Nucleus accumbens (tissue), 56 donors: ENCODE measurements at regions not wholly inside any gene's neighbourhood (a gene's known extent, or its start where the extent isn't known, plus 50 kb on each side); places are given as distances from the start of the nearest gene placed in this dataset.
"Not testable (repeated sequence)": the region's sequence is repeated elsewhere in the genome, so short reads cannot be mapped to it uniquely, and the experiment has no call there.

Experiments
- DNase-seq, 56 donors: peaks; one replicate each; lab custom pipeline; 2025; lab: John Stamatoyannopoulos, UW

DNA sequence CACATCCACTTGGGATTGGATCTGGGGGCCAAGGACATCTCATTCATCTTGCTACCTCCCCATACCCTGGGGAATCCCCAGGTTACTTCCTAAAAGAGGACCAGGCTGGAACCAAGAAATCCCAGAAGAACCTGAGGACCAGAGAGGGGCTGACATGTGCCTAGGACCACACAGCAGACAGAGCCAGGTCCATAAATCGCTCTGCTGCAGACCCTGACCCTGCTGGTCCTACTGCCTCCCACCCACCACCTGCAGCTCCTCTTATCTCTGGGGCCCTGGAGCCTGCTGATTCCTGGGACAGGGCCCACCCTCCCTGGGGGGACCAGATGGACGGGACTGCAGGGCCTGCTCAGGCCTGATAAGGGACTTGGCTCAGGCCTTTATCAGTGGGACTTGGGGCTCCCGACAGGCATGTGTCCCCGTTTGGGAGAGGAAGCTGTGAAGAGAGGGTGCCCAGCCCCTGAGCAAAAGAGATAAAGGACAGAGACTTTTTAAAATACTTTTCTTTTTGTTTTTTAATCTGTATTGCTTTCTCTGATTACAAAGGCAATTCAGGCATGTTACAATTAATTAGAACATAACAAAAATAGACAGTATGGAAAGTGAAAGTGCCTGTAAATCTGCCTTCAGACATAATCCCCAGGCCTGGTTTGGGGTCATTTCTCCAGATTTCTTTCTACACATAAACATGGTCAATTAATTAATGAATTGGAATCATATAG is 101.3 kb upstream of the LARP1 start:
- DNase-seq: no peak

DNA sequence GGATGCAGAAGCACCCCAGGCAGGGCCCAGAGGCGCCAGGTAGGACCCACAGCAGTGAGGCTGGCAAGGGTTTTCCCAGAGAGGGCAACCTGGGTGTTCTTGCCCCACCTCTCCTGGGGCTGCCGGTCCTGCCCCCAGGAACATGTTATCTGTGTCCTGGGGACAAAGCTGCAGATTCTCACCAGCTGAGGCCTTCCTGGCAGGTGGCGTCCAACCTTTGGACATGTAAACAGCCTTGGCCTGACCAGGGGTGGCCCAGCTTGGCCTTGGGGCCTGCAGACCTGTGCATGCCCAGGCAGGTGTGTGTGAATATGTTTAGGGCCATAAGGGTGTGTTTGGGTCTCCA is 101.8 kb upstream of the LARP1 start:
- no peak for DNase-seq

DNA sequence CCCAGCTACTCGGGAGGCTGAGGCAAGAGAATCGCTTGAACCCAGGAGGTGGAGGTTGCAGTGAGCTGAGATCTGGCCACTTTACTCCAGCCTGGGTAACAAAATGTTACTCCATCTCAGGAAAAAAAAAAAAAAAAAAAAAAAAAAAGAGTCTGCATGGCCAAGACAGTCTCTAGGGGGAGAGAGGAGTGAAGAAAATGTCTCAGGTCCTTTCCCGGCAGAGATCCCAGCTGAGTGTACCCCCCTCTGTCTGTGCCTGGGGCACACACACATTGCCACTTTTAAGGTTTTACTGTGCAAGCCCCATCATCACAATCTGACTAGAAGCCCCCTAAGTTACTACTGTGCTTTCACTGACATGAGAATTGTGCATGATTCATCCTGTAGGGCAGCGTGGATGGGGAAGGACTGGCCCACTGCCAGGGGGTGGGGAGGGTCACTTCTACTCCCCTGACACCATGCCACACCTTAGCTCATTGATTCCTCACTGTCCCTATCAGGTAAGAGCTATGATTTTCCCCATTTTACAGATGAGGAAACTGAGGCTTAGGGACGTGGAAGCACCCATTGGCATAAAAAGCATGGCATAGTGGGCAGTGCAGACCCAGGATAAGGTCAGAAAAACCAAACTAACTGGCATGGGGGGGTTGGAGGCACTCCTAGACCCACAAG is 102.3 kb upstream of the LARP1 start:
- DNase-seq: no peak

DNA sequence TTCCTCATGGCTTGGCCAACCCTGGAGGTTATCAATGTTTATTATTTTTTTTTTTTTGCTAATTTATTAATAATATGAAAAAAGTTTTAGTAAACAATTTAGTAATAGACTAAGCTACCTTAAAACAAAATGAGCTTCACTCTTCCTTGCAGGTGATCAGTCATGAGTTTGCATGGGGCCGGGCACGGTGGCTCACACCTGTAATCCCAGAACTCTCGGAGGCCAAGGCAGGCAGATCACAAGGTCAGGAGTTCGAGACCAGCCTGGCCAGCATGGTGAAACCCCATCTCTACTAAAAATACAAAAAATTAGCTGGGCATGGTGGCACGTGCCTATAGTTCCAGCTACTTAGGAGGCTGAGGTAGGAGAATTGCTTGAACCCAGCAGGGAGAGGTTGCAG is 103.4 kb upstream of the LARP1 start:
- not testable (repeated sequence) for DNase-seq

DNA sequence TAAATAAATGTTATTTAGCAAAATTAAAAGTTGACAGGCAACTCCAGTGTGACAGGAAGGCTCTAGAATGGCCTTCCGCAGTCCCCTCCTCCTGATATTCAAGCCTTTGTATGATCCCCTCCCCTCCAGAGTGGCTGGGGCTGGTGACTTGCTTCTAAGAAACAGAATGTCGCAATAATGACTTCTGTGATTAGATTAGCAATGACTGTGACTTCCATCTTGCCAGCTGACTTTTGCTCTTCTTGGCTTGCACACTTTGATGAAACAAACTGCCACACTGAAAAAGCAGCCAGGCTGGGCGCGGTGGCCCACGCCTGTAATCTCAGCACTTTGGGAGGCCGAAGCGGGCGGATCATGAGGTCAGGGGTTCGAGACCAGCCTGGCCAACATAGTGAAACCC is 106.5 kb upstream of the LARP1 start:
- DNase-seq: no peak

DNA sequence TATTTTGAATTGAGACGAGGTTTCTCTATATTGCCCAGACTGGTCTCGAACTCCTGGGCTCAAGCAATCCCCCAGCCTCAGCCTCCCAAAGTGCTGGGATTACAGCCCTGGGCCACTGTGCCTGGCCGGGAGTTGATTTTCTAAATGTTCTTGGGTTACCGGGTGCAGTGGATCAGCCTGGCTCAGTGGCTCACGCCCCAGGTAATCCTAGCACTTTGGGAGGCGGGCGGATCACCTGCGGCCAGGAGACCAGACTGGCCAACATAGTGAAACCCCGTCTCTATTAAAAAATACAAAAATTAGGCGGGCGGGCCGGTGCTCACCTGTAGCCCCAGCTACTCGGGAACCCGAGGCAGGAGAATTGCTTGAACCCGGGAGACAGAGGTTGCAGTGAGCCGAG is 106.9 kb upstream of the LARP1 start:
- DNase-seq: no peak

DNA sequence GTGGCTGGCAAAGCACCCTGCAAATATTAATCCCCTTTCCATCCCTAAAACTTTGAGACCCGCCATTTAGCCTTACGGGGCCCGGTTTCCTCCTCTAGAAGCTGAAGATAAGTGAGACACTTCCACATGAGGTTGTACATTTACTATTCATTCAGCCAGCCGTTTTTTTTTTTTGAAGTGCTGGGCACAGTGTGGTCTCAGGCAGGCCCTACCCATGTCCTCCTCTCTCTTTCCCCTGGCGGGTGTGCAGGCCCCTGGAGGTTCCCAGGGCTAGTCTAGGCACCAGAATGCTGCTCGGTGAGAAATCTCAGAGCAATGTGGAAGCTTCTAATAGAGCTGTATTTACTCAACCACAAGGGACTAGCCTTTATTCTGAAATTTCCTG is 107.4 kb upstream of the LARP1 start:
- no peak for DNase-seq

DNA sequence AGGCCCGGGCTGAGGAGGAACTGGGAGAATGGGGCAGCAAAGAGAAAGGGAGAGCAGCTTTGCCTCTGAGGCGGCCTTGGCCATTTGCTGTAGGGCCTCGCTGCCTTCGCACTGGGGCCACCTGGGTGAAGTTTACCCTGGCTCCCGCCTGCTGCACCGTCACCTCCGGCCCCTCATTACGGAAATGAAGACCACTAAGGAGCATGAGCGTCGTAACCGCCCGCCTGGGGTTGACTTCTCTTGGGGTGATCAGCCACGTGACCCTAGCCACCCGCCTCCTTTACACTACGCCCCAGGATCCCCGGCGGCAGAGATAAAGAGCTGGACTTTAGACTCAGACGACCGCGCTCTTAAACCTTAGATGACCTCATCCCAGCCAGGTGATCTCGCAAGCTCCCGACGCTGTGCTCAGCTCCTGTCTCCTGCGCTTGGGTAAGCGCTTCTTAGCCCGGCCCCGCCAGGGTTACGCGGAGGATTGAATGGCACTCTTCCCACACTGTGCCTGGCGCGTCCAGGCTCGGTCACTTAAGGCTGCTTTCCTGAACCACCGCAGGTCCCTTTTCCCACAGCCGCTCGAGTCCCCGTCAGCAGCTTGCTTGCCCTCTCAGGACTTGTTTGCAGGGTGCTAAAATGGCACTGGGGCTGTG is 107.9 kb upstream of the LARP1 start:
- peak in 6 of 56 donors; percentile 3 to 27 (median 10) for DNase-seq

DNA sequence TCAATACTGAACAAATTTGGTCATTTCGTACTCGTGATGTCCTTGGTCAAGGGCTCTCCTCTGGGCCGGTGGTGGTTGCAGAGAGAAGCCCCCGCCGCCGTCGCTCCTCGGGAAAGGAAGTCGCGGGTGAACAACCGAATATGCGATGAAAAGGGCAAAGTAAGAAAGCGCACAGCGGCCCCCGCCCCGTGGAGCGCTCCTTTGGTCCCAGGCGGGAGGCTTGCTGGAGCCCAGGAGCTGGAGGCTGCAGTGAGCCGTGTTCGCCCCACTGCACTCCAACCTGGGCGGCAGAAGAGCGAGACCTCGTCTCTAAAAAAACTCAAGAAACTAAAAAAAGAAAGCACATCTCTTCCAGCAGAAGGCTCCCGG is 108.4 kb upstream of the LARP1 start:
- DNase-seq: no peak

DNA sequence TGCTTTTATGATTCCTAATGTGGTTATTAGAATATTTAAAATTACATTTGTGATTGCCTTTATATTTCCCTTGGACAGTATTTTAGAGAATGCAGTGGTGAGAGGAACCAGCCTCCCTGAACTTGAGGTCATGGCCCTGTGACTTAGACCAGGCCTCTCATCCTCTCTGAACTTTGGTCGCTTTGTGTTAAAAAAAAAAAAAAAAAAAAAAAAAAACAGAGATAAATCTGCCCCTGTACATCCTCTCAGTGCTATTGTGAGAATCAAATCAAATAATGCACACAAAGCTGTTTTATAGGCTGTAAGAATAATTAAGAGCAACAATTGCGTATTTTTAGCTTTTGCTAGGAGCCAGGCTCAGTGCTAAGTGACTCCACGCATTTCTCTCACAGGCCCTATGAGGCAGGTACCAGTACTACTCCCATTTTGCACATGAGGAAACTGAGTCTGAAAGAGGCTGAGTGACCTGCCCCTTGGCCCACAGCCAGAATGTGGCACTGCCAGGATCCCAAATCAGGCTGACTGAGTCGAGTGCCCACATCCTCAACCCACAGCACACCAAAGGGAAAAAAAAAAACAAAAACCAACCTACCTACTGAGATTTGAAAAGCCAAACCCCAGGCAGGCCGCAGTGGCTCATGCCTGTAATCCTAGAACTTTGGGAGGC is 110.3 kb upstream of the LARP1 start:
- no peak for DNase-seq

DNA sequence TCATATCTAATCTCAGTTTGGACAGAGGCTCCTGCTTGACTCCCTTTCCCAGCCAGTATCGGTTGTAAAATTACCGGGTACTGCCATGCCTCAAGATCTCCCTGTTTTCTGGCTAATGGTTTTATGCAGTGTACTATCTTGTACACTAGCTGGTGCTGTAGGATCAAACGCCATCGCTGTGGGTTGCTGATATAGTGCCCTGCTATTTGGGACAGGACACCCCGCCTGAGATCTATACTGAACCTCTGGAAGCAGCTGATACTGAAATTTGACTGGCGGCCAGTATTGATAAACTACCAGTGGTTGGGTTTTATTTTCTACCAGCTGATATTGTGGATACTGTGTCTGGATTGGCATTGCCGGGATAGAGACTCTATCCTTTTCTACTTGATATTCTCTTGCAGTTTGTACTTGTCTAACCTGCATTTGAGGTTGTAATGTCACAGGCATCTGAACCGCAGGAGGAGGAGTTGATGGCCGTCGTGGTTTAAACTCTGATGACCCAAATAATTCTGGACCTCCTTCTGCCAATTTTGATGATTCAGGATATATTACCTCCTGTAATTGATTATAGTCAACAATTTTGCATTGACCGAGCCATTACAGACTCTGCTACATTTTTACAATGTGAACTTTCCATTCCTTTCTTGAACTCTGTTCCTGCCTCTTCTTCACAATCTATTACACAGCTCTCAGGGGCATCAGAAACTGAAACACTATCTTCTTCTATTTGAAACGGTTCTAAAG is 112.5 kb upstream of the LARP1 start:
- DNase-seq: peak in 2 of 56 donors; percentile 5 to 13

DNA sequence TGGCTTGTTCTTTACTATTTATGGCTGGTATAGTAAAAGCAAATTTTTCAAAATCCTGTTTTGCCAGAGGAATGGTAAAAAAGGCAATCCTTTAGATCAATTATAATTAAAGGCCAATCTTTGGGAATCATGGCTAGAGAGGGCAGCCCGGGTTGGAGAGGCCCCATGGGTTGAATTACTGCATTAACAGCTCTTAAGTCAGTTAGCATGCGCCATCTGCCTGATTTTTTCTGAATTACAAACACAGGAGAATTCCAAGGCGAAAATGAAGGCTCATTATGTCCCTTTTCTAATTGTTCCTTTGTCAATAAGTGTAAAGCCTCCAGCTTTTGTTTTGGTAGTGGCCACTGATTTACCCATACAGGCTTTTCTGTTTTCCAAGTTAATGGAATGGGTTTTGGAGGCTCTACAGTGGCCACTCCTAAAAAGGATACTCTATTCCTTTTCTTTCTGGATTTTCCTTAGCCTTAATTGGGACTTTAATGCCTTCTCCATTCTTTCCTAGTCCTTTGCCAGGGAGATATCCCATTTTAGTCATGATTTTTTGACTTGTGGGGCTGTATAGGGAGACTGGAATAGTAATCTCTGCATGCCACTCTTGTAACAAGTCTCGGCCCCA is 114.9 kb upstream of the LARP1 start:
- peak in 2 of 56 donors; percentile 12 to 14 for DNase-seq

DNA sequence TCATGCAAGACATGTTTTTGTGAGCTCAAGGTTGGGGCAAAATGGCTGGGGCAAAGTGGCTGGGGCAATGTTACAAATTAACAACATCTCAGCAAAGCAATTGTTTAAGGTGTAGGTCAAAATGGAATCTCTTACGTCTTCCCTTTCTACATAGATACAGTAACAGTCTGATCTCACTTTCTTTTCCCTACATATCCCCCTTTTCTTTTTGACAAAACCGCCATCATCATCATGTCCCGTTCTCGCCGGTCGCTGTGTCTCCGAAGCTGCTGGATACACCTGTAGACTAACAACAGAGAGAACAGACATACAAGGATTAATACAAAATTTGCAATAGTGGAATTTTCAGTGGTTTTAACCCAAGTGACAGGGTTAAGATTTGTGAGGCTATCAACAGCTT is 118.4 kb upstream of the LARP1 start:
- DNase-seq: not testable (repeated sequence)

DNA sequence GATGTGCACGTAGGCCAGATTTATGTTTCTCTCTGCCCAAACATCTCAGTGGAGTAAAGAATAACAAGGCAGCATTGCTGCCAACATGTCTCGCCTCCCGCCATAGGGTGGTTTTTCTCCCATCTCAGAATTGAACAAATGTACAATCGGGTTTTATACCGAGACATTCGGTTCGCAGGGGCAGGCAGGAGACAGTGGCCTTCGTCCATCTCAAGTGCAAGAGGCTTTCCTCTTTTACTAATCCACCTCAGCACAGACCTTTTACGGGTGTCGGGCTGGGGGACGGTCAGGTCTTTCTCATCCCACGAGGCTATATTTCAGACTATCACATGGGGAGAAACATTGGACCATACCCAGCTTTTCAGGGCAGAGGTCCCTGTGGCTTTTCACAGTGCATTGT is 118.9 kb upstream of the LARP1 start:
- DNase-seq: not testable (repeated sequence)

DNA sequence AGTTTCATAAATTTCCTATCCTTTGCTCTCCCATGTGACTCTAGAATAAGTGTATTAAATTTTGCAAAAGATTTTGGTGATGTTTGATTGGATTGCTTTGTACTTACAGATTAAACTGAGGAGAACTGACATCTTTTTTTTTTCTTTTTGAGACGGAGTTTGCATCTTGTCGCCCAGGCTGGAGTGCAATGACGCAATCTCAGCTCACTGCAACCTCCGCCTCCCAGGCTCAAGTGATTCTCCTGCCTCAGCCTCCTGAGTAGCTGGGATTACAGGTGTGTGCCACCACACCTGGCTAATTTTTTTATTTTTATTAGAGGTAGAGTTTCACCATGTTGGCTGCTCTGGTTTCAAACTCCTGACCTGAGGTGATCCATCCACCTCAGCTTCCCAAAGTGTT is 121.4 kb upstream of the LARP1 start:
- DNase-seq: not testable (repeated sequence)

DNA sequence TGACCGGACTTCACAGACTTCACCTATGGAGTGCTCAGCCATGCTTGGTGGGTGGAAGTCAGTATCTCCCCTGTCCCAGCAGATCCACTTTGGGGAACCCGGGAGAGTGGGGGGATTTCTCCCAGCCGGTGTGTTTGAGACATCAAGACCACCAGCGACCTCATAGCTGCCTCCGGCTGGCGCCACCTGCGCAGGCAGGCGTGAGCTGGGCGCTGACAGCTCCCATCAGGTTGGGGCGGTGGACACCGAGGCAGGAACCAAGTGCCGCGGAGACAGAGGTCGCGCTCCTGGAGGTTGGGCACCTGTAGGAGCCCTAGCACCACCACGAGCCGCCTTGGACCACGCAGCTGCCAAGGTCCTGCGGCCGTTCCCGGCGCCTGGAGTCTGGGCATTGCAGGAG is 124.0 kb upstream of the LARP1 start:
- no peak for DNase-seq

DNA sequence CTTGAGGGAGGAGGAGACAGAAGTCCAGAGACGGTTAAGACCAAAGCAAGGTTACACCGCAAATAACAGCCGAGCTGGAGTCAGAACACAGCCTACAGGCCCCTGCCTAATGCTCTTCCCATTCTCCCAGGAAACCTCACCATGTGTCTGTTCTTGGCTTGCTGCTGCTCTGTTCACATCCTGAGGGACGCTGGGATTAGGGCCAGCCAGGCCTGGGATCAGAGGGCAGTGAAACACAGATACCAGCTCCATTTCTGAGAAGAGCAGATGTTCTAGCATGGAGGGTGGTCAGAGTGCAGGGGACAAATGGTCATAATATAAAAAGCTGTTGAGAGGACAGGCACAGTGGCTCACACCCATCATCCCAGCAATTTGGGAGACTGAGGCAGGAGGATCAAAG is 124.8 kb upstream of the LARP1 start:
- DNase-seq: no peak

DNA sequence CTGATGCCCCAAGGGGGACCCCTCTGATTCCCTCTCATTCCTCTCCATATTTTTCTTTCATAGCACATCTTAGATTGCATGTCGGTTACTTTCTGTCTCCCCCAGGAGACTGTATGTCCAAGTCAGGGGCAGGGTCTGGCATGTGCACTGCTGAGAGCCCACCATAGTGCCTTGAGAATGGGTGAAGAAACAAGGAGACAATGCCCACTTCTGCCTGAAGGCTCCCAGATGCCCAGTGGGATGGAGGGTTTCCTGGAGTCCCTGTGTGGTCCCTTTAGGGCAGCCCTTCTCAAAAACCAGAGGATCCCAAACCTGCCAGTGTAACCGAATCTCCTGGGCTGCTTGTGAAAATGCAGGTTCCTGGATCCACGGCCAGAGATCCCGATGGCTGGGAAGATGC is 126.5 kb upstream of the LARP1 start:
- DNase-seq: no peak

DNA sequence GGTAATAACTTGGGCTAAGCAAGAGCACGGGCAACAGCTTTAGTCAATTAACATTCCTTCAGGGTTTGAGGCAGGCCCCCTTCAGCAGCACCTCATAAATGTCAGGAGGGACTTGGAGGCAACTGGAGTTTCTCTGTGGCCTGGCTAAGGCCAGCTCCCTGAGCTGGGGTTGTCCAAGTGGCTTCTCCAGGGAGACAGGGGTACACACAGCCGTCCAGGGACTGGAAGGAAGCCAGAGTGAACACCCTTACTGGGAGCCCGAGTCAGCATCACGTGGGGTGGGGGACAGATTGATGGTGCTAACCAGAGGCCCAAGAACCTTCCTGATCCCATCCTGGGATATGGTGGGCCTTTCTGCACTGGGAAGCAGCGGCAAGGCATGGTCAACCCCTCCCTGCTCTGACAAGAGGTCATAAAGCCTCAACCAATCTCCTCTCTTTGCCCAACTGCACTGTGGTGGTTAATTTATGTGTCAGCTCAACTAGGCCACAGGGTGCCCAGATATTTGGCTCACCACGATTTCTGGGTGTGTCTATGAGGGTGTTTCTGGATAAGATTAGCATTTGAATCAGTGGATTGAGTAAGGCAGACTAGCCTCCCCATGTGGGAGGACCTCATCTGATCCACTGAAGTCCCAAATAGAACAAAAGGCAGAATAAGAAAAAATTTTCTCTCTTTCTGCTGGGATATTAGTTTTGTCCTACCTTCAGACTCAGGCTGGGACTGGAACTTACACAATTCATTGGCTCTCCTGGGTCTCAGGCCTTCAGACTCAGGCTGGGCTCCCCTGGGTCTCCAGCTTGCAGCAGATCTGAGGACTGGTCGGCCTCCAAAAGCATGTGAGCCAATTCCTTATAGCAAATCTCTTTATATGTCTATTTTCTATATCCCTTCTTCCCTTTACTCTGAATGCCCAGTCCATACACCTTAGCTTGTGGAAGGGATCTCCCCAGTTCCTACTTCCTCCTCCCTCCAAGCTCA is 127.2 kb upstream of the LARP1 start:
- DNase-seq: no peak
